ENCODE measurements at regions not wholly inside any gene's neighbourhood (a gene's known extent, or its start where the extent isn't known, plus 50 kb on each side); places are given as distances from the start of the nearest gene placed in this dataset.
A peak's percentile ranks its signal among the peaks of the same experiment; 100 is the strongest.

GRCh38 chr2:236503583-236503982 lies 66.0 kb upstream of the ACKR3 start:
- H3K36me3 ChIP-seq (replicated peaks in 1 of 2; ENCODE audit: insufficient read depth in 1 of 2, low read depth in 2 of 2), result no peaks in the 10 kb centered on the region
- ATAC-seq (no peak), DNase-seq (no peak)
- H3K9me3 ChIP-seq, result no peaks in the 10 kb centered on the region
- no peak overlapping the region for H3K27ac ChIP-seq
- intact Hi-C loops (cut with DNase I), result no loop called here
- no peak for TF ChIP-seq POLR2A (IDR thresholded peaks at IDR 0.05)
- TF ChIP-seq CTCF (IDR thresholded peaks at IDR 0.05), result no peak
- no peaks in the 10 kb centered on the region for H3K4me1 ChIP-seq
- no peaks in the 10 kb centered on the region for H3K27me3 ChIP-seq
- no peak overlapping the region for H3K4me3 ChIP-seq
- 66 to 71% methylated on average over 13 of the region's 13 CpGs for WGBS, 2 donors

GRCh38 chr2:236505041-236505440 lies 64.6 kb upstream of the ACKR3 start:
- H3K4me1 ChIP-seq, result no peaks in the 10 kb centered on the region
- no peaks in the 10 kb centered on the region for H3K36me3 ChIP-seq (replicated peaks in 1 of 2; ENCODE audit: insufficient read depth in 1 of 2, low read depth in 2 of 2)
- intact Hi-C loops (cut with DNase I), result no loop called here
- no peak overlapping the region for H3K27ac ChIP-seq
- DNase-seq, result no peak
- H3K4me3 ChIP-seq, result no peak overlapping the region
- TF ChIP-seq POLR2A (IDR thresholded peaks at IDR 0.05), result no peak
- no peak for TF ChIP-seq CTCF (IDR thresholded peaks at IDR 0.05)
- ATAC-seq, result no peak
- WGBS, 2 donors, result 61 to 73% methylated on average over 3 of the region's 3 CpGs
- no peaks in the 10 kb centered on the region for H3K9me3 ChIP-seq
- no peaks in the 10 kb centered on the region for H3K27me3 ChIP-seq

- Histone ChIP-seq H3K4me3 (no peak overlapping the region), H3K27me3 (no peaks in the 10 kb centered on the region), H3K27ac (no peak overlapping the region), H3K36me3 (replicated peaks in 1 of 2; ENCODE audit: insufficient read depth in 1 of 2, low read depth in 2 of 2) (no peaks in the 10 kb centered on the region), H3K9me3 (no peaks in the 10 kb centered on the region), H3K4me1 (no peaks in the 10 kb centered on the region)
- DNase-seq (no peak), ATAC-seq (no peak)
- 46 to 58% methylated on average over 2 of the region's 2 CpGs for WGBS, 2 donors
- TF ChIP-seq CTCF (IDR thresholded peaks at IDR 0.05), result no peak
- TF ChIP-seq POLR2A (IDR thresholded peaks at IDR 0.05), result no peak
- intact Hi-C loops (cut with DNase I), result no loop called here
Observed at GRCh38 chr2:236505648-236506047, 64.0 kb upstream of the ACKR3 start.

- no peaks in the 10 kb centered on the region for H3K27me3 ChIP-seq
- peak overlapping the region; percentile 10 to 22 for H3K4me3 ChIP-seq
- DNase-seq (peak; percentile 63 to 78 (median 76)), ATAC-seq (peak; percentile 70)
- H3K27ac ChIP-seq, result no peak overlapping the region
- intact Hi-C loops (cut with DNase I), result no loop called here
- H3K4me1 ChIP-seq, result no peaks in the 10 kb centered on the region
- no peaks in the 10 kb centered on the region for H3K36me3 ChIP-seq (replicated peaks in 1 of 2; ENCODE audit: insufficient read depth in 1 of 2, low read depth in 2 of 2)
- H3K9me3 ChIP-seq, result no peaks in the 10 kb centered on the region
- WGBS, 2 donors, result 19 to 90% methylated on average over 10 to 56 of the region's 56 CpGs
- peak in 1 of 3 donors; percentile 17 for TF ChIP-seq POLR2A (IDR thresholded peaks at IDR 0.05)
- no peak for TF ChIP-seq CTCF (IDR thresholded peaks at IDR 0.05)
Observed at GRCh38 chr2:236507393-236508085, 62.1 kb upstream of the ACKR3 start.

GRCh38 chr2:236508466-236508865 lies 61.2 kb upstream of the ACKR3 start:
- ATAC-seq, result no peak
- intact Hi-C loops (cut with DNase I), result no loop called here

More at GRCh38 chr2:236508466-236508865, 61.2 kb upstream of the ACKR3 start:
- Histone ChIP-seq H3K4me3 (no peak overlapping the region), H3K36me3 (replicated peaks in 1 of 2; ENCODE audit: insufficient read depth in 1 of 2, low read depth in 2 of 2) (no peaks in the 10 kb centered on the region), H3K9me3 (no peaks in the 10 kb centered on the region), H3K4me1 (no peaks in the 10 kb centered on the region), H3K27ac (no peak overlapping the region), H3K27me3 (no peaks in the 10 kb centered on the region)
- 66 to 73% methylated on average over 5 of the region's 5 CpGs for WGBS, 2 donors
- no peak for TF ChIP-seq CTCF (IDR thresholded peaks at IDR 0.05)
- TF ChIP-seq POLR2A (IDR thresholded peaks at IDR 0.05), result no peak
- no peak for DNase-seq

Data from body of pancreas (tissue), 4 donors.